ENCODE measurements at regions not wholly inside any gene's neighbourhood (a gene's known extent, or its start where the extent isn't known, plus 50 kb on each side); places are given as distances from the start of the nearest gene placed in this dataset.
A peak's percentile ranks its signal among the peaks of the same experiment; 100 is the strongest.

DNA sequence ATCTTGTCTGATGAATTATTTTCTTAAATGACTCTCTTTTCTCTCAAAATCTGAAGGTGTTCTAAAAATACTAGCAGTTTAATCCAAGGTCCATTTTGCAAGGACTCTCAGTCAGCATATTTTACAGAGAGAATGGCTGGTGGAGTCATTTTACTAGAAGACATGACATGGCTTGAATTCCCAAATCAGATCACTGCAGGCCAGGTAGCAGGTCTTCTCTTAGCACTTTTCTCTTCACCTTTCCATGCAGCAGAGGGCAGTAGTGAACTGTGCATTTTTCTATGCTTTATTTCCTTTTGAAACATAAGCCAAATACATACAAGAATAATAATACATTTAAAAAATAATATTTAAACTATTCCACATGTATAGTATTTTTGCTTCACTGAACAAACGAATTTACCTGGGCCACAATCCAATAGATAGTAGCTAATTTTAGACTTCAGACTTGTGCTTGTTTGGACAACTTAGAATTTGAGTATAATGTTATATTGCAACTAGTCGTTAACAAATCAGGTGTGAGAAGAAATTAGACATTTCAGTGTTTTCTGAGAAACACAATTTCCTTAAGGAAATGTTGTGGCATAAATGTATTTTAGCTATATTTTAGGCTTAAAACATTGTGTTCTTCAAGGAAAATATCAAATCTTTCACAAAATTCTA, 289.4 kb upstream of the DAB2 start:
- in situ Hi-C loops (cut with HindIII; ENCODE audit: low sequenced_read_pairs) = no loop called here
- peak; percentile 76 for DNase-seq (ENCODE audit: low read depth)
- H3K4me3 ChIP-seq (ENCODE audit: low read depth, low read length) = no peak overlapping the region
- TF ChIP-seq, protein P1, sequence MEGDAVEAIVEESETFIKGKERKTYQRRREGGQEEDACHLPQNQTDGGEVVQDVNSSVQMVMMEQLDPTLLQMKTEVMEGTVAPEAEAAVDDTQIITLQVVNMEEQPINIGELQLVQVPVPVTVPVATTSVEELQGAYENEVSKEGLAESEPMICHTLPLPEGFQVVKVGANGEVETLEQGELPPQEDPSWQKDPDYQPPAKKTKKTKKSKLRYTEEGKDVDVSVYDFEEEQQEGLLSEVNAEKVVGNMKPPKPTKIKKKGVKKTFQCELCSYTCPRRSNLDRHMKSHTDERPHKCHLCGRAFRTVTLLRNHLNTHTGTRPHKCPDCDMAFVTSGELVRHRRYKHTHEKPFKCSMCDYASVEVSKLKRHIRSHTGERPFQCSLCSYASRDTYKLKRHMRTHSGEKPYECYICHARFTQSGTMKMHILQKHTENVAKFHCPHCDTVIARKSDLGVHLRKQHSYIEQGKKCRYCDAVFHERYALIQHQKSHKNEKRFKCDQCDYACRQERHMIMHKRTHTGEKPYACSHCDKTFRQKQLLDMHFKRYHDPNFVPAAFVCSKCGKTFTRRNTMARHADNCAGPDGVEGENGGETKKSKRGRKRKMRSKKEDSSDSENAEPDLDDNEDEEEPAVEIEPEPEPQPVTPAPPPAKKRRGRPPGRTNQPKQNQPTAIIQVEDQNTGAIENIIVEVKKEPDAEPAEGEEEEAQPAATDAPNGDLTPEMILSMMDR (IDR thresholded peaks at IDR 0.05; ENCODE audit: low read depth, low read length, missing control alignments) = peak; percentile 71

DNA sequence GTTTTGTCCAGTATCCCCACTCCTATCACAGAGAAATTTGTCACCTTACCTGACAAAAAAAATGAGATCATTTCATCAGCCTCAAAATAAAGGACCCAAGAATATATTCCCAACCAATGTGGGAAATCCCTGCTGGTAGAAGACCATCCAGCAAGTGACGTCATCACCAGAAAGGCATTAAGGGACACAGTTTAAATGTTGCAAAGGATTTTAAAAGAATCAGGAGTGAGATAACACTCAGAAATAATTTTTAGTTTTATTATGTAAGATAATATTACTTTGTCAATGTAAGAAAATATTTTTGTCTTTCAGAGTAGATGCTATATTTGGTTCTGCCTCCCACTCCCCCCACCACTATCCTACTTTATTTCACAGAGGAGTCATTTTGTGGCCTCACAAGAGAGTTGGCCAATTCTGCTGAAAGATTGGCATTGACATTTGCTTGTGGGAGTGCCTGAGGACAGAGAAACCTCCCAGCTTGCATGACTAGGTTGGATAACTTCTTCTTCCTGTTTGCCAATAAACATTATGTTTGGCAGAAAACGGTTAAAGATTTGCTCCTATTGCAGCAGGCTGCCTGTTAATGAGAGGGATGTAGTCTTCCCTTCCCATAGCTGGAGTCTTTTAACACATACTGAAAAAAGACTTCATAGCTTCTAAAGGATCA, 288.6 kb upstream of the DAB2 start:
- no peak for DNase-seq (ENCODE audit: low read depth)
- no peak overlapping the region for H3K4me3 ChIP-seq (ENCODE audit: low read depth, low read length)
- in situ Hi-C loops (cut with HindIII; ENCODE audit: low sequenced_read_pairs) = no loop called here
- TF ChIP-seq, protein P1 (IDR thresholded peaks at IDR 0.05; ENCODE audit: low read depth, low read length, missing control alignments) = no peak

DNA sequence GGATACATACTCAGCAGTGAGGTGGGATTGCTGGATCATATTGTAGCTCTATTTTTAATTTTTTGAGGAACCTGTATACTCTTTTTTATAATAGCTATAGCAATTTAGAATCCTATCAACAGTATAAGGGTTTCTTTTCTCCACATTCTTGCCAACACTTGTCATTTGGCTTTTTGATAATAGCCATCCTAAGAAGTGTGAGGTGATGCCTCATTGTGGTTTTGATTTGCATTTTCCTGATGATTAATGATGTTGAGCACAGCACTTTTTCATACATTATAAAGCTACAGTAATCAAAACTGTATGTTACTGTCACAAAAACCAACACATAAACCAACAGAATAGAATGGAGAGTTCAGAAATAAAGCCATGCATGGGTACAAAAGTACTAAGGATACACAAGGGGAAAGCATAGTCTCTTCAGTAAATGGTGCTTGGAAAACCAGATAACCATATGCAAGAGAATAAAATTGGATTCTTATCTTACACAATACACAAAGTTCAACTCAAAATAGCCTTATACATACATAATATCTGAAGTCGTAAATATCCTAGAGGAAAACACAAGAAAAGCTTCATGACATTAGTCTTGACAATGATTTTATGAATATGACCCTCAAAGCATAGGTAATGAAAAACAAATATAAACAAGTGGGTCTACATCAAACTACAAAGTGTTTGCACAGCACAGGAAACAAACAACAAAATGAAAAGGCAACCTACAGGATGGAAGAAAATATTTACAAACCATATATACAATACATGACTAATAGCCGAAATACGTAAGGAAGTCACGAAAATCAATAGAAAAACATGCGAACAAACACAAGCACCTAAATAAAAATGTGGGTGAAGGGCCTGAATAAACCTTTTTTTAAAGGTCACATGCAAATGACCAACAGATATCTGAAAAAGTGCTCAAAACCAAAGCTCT, 287.8 kb upstream of the DAB2 start:
- no peak overlapping the region for H3K4me3 ChIP-seq (ENCODE audit: low read depth, low read length)
- TF ChIP-seq, protein P1 (IDR thresholded peaks at IDR 0.05; ENCODE audit: low read depth, low read length, missing control alignments) = no peak
- DNase-seq (ENCODE audit: low read depth) = no peak
- in situ Hi-C loops (cut with HindIII; ENCODE audit: low sequenced_read_pairs) = no loop called here

DNA sequence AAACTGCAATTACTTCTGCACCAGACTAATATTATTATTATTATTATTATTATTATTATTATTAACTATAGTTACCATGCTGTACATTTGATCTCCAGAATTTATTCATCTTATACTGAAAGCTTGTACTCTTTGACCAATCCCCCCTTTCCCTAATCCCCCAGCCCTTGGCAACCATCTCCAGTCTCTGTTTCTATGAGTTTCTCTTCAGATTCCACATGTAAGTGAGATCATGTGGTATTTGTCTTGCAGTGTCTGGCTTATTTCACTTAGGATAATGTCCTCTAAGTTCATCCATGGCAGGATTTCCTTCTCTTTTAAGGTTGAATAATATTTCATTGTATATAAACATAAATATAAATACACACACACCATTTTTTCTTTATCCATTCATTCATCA, 287.0 kb upstream of the DAB2 start:
- TF ChIP-seq, protein P1 (IDR thresholded peaks at IDR 0.05; ENCODE audit: low read depth, low read length, missing control alignments) = no peak
- H3K4me3 ChIP-seq (ENCODE audit: low read depth, low read length) = no peak overlapping the region
- in situ Hi-C loops (cut with HindIII; ENCODE audit: low sequenced_read_pairs) = no loop called here
- no peak for DNase-seq (ENCODE audit: low read depth)

DNA sequence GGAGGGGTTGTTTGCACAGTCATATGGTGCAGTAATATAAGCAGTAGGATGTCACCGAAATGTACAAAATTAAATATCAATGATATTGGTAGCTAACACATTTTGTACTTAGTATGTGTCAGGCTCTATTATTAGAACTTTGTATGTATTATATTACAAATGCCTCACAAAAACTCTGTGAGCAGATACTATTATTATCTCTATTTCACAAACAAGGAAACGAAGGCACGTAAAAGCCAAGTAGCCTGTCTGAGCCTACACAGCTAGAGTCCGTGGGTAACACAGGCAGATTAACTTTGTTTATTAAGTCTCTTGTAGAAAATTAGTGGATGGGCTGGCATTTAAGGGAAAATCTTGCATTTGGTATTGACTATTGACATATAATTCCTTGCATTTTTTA, 284.3 kb upstream of the DAB2 start:
- TF ChIP-seq, protein P1 (IDR thresholded peaks at IDR 0.05; ENCODE audit: low read depth, low read length, missing control alignments) = no peak
- H3K4me3 ChIP-seq (ENCODE audit: low read depth, low read length) = no peak overlapping the region
- in situ Hi-C loops (cut with HindIII; ENCODE audit: low sequenced_read_pairs) = no loop called here
- DNase-seq (ENCODE audit: low read depth) = no peak

DNA sequence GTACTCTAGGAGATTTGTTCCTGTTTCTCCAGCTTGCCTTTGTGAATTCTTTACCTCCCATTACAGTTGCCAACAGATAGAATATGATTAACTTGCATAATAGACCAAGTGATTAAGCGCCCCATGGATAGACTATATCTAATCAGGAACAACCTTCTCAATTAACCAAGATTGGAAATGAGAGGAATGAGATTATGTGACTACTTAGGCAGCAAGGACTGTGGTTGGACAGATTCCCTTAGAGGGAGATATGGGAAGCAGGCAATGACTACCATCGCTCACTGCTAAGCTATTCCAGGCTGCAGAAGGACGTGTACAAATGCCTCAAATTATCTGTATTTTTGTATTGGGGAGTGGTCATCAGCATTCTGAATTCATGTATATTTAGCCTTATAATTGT, 278.1 kb upstream of the DAB2 start:
- in situ Hi-C loops (cut with HindIII; ENCODE audit: low sequenced_read_pairs) = no loop called here
- TF ChIP-seq, protein P1 (IDR thresholded peaks at IDR 0.05; ENCODE audit: low read depth, low read length, missing control alignments) = no peak
- no peak for DNase-seq (ENCODE audit: low read depth)
- H3K4me3 ChIP-seq (ENCODE audit: low read depth, low read length) = no peak overlapping the region

All from astrocyte of the cerebellum (primary cell).